IPS-18c (cell line): ENCODE measurements at regions not wholly inside any gene's neighbourhood (a gene's known extent, or its start where the extent isn't known, plus 50 kb on each side); places are given as distances from the start of the nearest gene placed in this dataset.
A peak's percentile ranks its signal among the peaks of the same experiment; 100 is the strongest.
"Not testable (repeated sequence)": the region's sequence is repeated elsewhere in the genome, so short reads cannot be mapped to it uniquely, and the experiment has no call there.

ENCODE experiments used
- H3K4me3 ChIP-seq: 2 replicates; pipeline ENCODE4 v1.7.0; 2013; ENCODE audit warnings: low read depth, mild to moderate bottlenecking, low read length, moderate library complexity; ENCODE audit not compliant: insufficient read depth
- H3K9me3 ChIP-seq: one replicate; pipeline ENCODE4 v1.6.1; 2013; ENCODE audit warnings: mild to moderate bottlenecking, low read length, moderate library complexity; ENCODE audit not compliant: control insufficient read depth, insufficient read depth

GRCh38 chr3:197459571-197459970 lies 96.2 kb downstream of the BDH1 start:
- H3K9me3 ChIP-seq, H3K4me3 ChIP-seq: not testable (repeated sequence)

GRCh38 chr3:197458906-197459470 lies 96.8 kb downstream of the BDH1 start:
- Histone ChIP-seq H3K9me3 (peaks cover 5% of the 10 kb centered on the region), H3K4me3 (no peak overlapping the region)

- H3K9me3 ChIP-seq: peaks cover 5% of the 10 kb centered on the region
- H3K4me3 ChIP-seq: no peak overlapping the region
These were observed 97.5 kb downstream of the BDH1 start for GRCh38 chr3:197458179-197458707.

- peaks cover 3% of the 10 kb centered on the region for H3K9me3 ChIP-seq
- H3K4me3 ChIP-seq: peak overlapping the region; percentile 67
These were observed 99.3 kb downstream of the BDH1 start for GRCh38 chr3:197456261-197457091.

- not testable (repeated sequence) for H3K4me3 ChIP-seq, H3K9me3 ChIP-seq
These were observed 100.9 kb downstream of the BDH1 start for GRCh38 chr3:197454841-197455240.

- Histone ChIP-seq H3K9me3 (no peaks in the 10 kb centered on the region), H3K4me3 (no peak overlapping the region)
These were observed 101.8 kb downstream of the BDH1 start for GRCh38 chr3:197454014-197454413.

GRCh38 chr3:197450810-197451209 lies 105.0 kb downstream of the BDH1 start:
- Histone ChIP-seq H3K4me3 (no peak overlapping the region), H3K9me3 (no peaks in the 10 kb centered on the region)

- no peaks in the 10 kb centered on the region for H3K9me3 ChIP-seq
- no peak overlapping the region for H3K4me3 ChIP-seq
These were observed 105.5 kb downstream of the BDH1 start for GRCh38 chr3:197450308-197450707.

GRCh38 chr3:197449181-197449580 lies 106.6 kb downstream of the BDH1 start:
- not testable (repeated sequence) for H3K9me3 ChIP-seq, H3K4me3 ChIP-seq

GRCh38 chr3:197447781-197448180 lies 108.0 kb downstream of the BDH1 start:
- not testable (repeated sequence) for H3K4me3 ChIP-seq, H3K9me3 ChIP-seq

- Histone ChIP-seq H3K9me3 (no peaks in the 10 kb centered on the region), H3K4me3 (no peak overlapping the region)
These were observed 108.7 kb downstream of the BDH1 start for GRCh38 chr3:197447057-197447456.

GRCh38 chr3:197446700-197447056 lies 109.1 kb downstream of the BDH1 start:
- no peaks in the 10 kb centered on the region for H3K9me3 ChIP-seq

GRCh38 chr3:197445896-197446699 lies 109.7 kb downstream of the BDH1 start:
- H3K4me3 ChIP-seq: no peak overlapping the region
- no peaks in the 10 kb centered on the region for H3K9me3 ChIP-seq

More at GRCh38 chr3:197446700-197447056, 109.1 kb downstream of the BDH1 start:
- H3K4me3 ChIP-seq: no peak overlapping the region

GRCh38 chr3:197444793-197445379 lies 110.9 kb downstream of the BDH1 start:
- Histone ChIP-seq H3K4me3 (no peak overlapping the region), H3K9me3 (no peaks in the 10 kb centered on the region)

- no peaks in the 10 kb centered on the region for H3K9me3 ChIP-seq
These were observed 112.3 kb downstream of the BDH1 start for GRCh38 chr3:197443506-197443905.

GRCh38 chr3:197440717-197441303 lies 115.0 kb downstream of the BDH1 start:
- Histone ChIP-seq H3K4me3 (no peak overlapping the region), H3K9me3 (no peaks in the 10 kb centered on the region)

More at GRCh38 chr3:197443506-197443905, 112.3 kb downstream of the BDH1 start:
- no peak overlapping the region for H3K4me3 ChIP-seq

GRCh38 chr3:197438906-197439305 lies 116.9 kb downstream of the BDH1 start:
- no peak overlapping the region for H3K4me3 ChIP-seq
- H3K9me3 ChIP-seq: no peaks in the 10 kb centered on the region
